ENCODE measurements at regions not wholly inside any gene's neighbourhood (a gene's known extent, or its start where the extent isn't known, plus 50 kb on each side); places are given as distances from the start of the nearest gene placed in this dataset.
"Not testable (repeated sequence)": the region's sequence is repeated elsewhere in the genome, so short reads cannot be mapped to it uniquely, and the experiment has no call there.

- not testable (repeated sequence) for TF ChIP-seq CTCF, POLR2A, EP300 (IDR thresholded peaks at IDR 0.05)
Observed at GRCh38 chr3:20238199-20238598, 52.2 kb upstream of the SGO1 start.
